ENCODE measurements at regions not wholly inside any gene's neighbourhood (a gene's known extent, or its start where the extent isn't known, plus 50 kb on each side); places are given as distances from the start of the nearest gene placed in this dataset.

GRCh38 chr3:159843840-159844730 lies 144.6 kb upstream of the IL12A start:
- H3K9me3 Mint-ChIP-seq: peaks cover 10% of the 10 kb centered on the region
- H3K4me3 Mint-ChIP-seq: no peak overlapping the region
- Histone ChIP-seq H2AFZ (replicated peaks) (no peak overlapping the region), H3F3A (ENCODE audit: low read depth) (peaks cover 17% of the 10 kb centered on the region), H3K4me1 (peaks cover 27% of the 10 kb centered on the region), H3K4me3 (no peak overlapping the region), H3K79me2 (ENCODE audit: low read depth) (peaks cover 89% of the 10 kb centered on the region), H3K36me3 (no peaks in the 10 kb centered on the region), H3K9me3 (ENCODE audit: low read depth) (no peaks in the 10 kb centered on the region), H3K9ac (no peak overlapping the region), H4K20me1 (ENCODE audit: low read depth) (no peaks in the 10 kb centered on the region), H3K27me3 (no peaks in the 10 kb centered on the region), H3K4me2 (no peak overlapping the region), H3K27ac (no peak overlapping the region)
- DNase-seq (ENCODE audit: low spot score): no peak
- TF ChIP-seq, protein P1, sequence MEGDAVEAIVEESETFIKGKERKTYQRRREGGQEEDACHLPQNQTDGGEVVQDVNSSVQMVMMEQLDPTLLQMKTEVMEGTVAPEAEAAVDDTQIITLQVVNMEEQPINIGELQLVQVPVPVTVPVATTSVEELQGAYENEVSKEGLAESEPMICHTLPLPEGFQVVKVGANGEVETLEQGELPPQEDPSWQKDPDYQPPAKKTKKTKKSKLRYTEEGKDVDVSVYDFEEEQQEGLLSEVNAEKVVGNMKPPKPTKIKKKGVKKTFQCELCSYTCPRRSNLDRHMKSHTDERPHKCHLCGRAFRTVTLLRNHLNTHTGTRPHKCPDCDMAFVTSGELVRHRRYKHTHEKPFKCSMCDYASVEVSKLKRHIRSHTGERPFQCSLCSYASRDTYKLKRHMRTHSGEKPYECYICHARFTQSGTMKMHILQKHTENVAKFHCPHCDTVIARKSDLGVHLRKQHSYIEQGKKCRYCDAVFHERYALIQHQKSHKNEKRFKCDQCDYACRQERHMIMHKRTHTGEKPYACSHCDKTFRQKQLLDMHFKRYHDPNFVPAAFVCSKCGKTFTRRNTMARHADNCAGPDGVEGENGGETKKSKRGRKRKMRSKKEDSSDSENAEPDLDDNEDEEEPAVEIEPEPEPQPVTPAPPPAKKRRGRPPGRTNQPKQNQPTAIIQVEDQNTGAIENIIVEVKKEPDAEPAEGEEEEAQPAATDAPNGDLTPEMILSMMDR (IDR thresholded peaks at IDR 0.05): no peak
- no peak for TF ChIP-seq EZH2phosphoT487 (IDR thresholded peaks at IDR 0.05)
- no peak for TF ChIP-seq EZH2 (IDR thresholded peaks at IDR 0.05)
- no peaks in the 10 kb centered on the region for H3K27me3 Mint-ChIP-seq (ENCODE audit: insufficient read depth, low read depth)
- peaks cover 39% of the 10 kb centered on the region for H3K4me1 Mint-ChIP-seq
- H3K36me3 Mint-ChIP-seq: peaks cover 20% of the 10 kb centered on the region
- peak overlapping the region; percentile 89 for H3K27ac Mint-ChIP-seq

DNA sequence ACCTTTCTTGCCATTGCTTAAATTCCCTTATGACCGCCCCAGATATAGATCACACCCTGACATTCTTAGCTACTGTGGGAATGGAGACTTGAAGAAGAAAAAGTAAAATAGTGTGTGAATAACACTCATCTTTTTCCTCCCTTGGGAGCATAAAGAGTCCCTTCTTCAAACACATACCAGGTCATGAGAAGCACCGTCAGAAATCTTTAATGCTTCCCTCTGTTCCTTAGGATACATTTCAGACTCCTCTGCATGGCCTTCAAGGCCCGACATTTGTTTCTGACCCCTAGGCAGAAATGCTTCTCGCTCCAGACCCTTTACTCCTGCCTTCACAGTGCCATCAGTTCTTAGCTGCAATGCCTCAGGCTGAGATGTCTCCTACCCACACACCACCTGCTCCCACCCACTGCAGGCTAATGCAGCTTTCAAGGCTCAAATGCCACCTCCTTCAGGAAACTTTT lies 143.8 kb upstream of the IL12A start:
- no peak for DNase-seq (ENCODE audit: low spot score)
- Histone ChIP-seq H4K20me1 (ENCODE audit: low read depth) (no peaks in the 10 kb centered on the region), H3K79me2 (ENCODE audit: low read depth) (peaks cover 92% of the 10 kb centered on the region), H3K27ac (no peak overlapping the region), H3K36me3 (no peaks in the 10 kb centered on the region), H3K9me3 (ENCODE audit: low read depth) (no peaks in the 10 kb centered on the region), H3F3A (ENCODE audit: low read depth) (peaks cover 10% of the 10 kb centered on the region), H3K4me2 (no peak overlapping the region), H3K4me1 (peaks cover 23% of the 10 kb centered on the region), H3K9ac (no peak overlapping the region), H2AFZ (replicated peaks) (no peak overlapping the region), H3K4me3 (no peak overlapping the region), H3K27me3 (no peaks in the 10 kb centered on the region)
- Mint-ChIP-seq H3K36me3 (peaks cover 24% of the 10 kb centered on the region), H3K4me3 (no peak overlapping the region), H3K4me1 (peaks cover 34% of the 10 kb centered on the region), H3K9me3 (peaks cover 13% of the 10 kb centered on the region), H3K27ac (no peak overlapping the region), H3K27me3 (ENCODE audit: insufficient read depth, low read depth) (no peaks in the 10 kb centered on the region)
- TF ChIP-seq EZH2 (IDR thresholded peaks at IDR 0.05): no peak
- TF ChIP-seq, protein P1 (IDR thresholded peaks at IDR 0.05): no peak
- TF ChIP-seq EZH2phosphoT487 (IDR thresholded peaks at IDR 0.05): no peak

DNA sequence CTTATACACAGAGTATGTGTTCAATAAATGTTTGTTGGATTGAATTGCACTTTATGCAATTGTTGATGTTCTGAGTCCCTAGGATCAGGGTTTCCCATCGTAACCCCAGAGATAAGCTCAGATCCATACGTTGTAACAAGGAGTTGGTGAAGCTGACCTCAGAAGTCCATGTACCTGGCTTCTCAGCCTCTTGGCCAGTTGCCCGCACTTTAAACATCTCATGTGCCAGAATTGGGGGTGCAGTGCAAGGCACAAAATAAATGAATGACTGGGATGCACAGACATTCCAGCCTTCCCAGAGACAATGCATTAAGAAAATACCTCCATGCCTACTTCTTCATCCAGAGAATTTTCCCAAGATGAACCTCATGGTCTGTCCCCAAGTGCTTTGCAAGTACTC lies 142.9 kb upstream of the IL12A start:
- H3F3A ChIP-seq (ENCODE audit: low read depth): peaks cover under 1% of the 10 kb centered on the region
- H4K20me1 ChIP-seq (ENCODE audit: low read depth): no peaks in the 10 kb centered on the region
- Mint-ChIP-seq H3K27me3 (ENCODE audit: insufficient read depth, low read depth) (no peaks in the 10 kb centered on the region), H3K9me3 (peaks cover 13% of the 10 kb centered on the region), H3K4me3 (no peak overlapping the region), H3K27ac (no peak overlapping the region), H3K36me3 (peaks cover 25% of the 10 kb centered on the region), H3K4me1 (peaks cover 33% of the 10 kb centered on the region)
- no peak overlapping the region for H3K9ac ChIP-seq
- H3K79me2 ChIP-seq (ENCODE audit: low read depth): peaks cover 92% of the 10 kb centered on the region
- no peak for DNase-seq (ENCODE audit: low spot score)
- no peak overlapping the region for H3K27ac ChIP-seq
- TF ChIP-seq EZH2 (IDR thresholded peaks at IDR 0.05) (no peak), EZH2phosphoT487 (IDR thresholded peaks at IDR 0.05) (no peak)
- TF ChIP-seq, protein P1 (IDR thresholded peaks at IDR 0.05): no peak
- no peak overlapping the region for H3K4me2 ChIP-seq
- no peak overlapping the region for H2AFZ ChIP-seq (replicated peaks)
- no peak overlapping the region for H3K4me3 ChIP-seq
- H3K4me1 ChIP-seq: peaks cover 17% of the 10 kb centered on the region
- no peaks in the 10 kb centered on the region for H3K36me3 ChIP-seq
- no peaks in the 10 kb centered on the region for H3K9me3 ChIP-seq (ENCODE audit: low read depth)
- no peaks in the 10 kb centered on the region for H3K27me3 ChIP-seq
